ENCODE measurements at regions not wholly inside any gene's neighbourhood (a gene's known extent, or its start where the extent isn't known, plus 50 kb on each side); places are given as distances from the start of the nearest gene placed in this dataset.
"Not testable (repeated sequence)": the region's sequence is repeated elsewhere in the genome, so short reads cannot be mapped to it uniquely, and the experiment has no call there.

DNA sequence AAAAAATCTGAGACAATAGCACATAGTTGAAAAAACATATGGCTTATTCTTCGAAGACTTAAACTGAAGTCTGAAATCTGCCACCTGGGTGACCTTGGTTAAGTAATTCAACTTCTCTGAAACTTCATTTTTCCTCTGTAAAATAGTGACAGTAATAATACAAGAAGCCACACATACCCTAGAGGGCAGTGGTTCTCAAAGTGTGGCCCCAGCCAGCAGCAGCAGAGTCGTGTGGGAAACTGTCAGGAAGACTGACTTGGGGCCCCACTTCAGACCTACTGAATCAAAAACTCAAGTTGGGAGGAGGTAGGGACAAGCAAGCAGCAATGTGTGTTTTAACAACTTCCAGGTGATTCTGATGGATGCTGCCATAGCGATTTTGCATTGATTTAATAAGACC, 249.9 kb downstream of the HNRNPD start:
- no peak overlapping the region for H3K4me3 ChIP-seq (ENCODE audit: low read length)
- H3K4me1 ChIP-seq (ENCODE audit: control insufficient read depth, insufficient read depth, low read length) = no peaks in the 10 kb centered on the region
- no peak overlapping the region for H3K9ac ChIP-seq (ENCODE audit: low read depth, low read length)
- no peaks in the 10 kb centered on the region for H3K36me3 ChIP-seq (ENCODE audit: insufficient read depth, low read length)
- no peaks in the 10 kb centered on the region for H3K9me3 ChIP-seq (replicated peaks; ENCODE audit: low read length)
- H3K4me2 ChIP-seq (ENCODE audit: low read length) = no peak overlapping the region
- H3K27me3 ChIP-seq (ENCODE audit: control insufficient read depth, insufficient read depth, low read length) = no peaks in the 10 kb centered on the region

GRCh38 chr4:82115183-82115582, 258.6 kb downstream of the HNRNPD start:
- H3K27me3 ChIP-seq (ENCODE audit: control insufficient read depth, insufficient read depth, low read length); H3K4me2 ChIP-seq (ENCODE audit: low read length); H3K4me1 ChIP-seq (ENCODE audit: control insufficient read depth, insufficient read depth, low read length); H3K9ac ChIP-seq (ENCODE audit: low read depth, low read length); H3K9me3 ChIP-seq (replicated peaks; ENCODE audit: low read length); H3K4me3 ChIP-seq (ENCODE audit: low read length); H3K36me3 ChIP-seq (ENCODE audit: insufficient read depth, low read length): not testable (repeated sequence)

GRCh38 chr4:82108506-82108905, 265.3 kb downstream of the HNRNPD start:
- Histone ChIP-seq H3K4me1 (ENCODE audit: control insufficient read depth, insufficient read depth, low read length) (no peaks in the 10 kb centered on the region), H3K4me3 (ENCODE audit: low read length) (no peak overlapping the region), H3K9ac (ENCODE audit: low read depth, low read length) (no peak overlapping the region), H3K36me3 (ENCODE audit: insufficient read depth, low read length) (no peaks in the 10 kb centered on the region), H3K27me3 (ENCODE audit: control insufficient read depth, insufficient read depth, low read length) (no peaks in the 10 kb centered on the region), H3K4me2 (ENCODE audit: low read length) (no peak overlapping the region), H3K9me3 (replicated peaks; ENCODE audit: low read length) (no peaks in the 10 kb centered on the region)

DNA sequence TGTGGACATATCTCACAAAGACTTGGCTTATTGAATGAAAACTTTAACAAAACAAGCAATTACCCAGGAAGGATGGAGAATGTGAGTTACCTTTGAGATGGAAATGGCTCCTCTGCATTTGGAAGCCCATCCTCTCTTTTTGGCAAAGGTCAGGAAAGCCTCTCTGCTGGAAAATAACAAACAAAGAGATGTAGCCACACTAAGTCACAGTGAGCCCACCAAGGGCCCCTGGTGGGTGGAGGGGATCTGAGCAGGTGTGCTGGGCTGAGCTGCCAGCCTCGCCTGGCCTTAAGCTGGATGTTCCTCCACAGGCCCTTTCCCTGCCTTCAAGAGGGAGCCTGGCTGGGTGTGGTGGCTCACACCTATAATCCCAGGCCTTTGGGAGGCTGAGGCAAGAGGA, 269.2 kb downstream of the HNRNPD start:
- Histone ChIP-seq H3K36me3 (ENCODE audit: insufficient read depth, low read length) (no peaks in the 10 kb centered on the region), H3K27me3 (ENCODE audit: control insufficient read depth, insufficient read depth, low read length) (no peaks in the 10 kb centered on the region), H3K9ac (ENCODE audit: low read depth, low read length) (no peak overlapping the region), H3K4me3 (ENCODE audit: low read length) (no peak overlapping the region), H3K9me3 (replicated peaks; ENCODE audit: low read length) (no peaks in the 10 kb centered on the region), H3K4me1 (ENCODE audit: control insufficient read depth, insufficient read depth, low read length) (no peaks in the 10 kb centered on the region), H3K4me2 (ENCODE audit: low read length) (no peak overlapping the region)

GRCh38 chr4:82099928-82100579, 273.7 kb downstream of the HNRNPD start:
- no peaks in the 10 kb centered on the region for H3K27me3 ChIP-seq (ENCODE audit: control insufficient read depth, insufficient read depth, low read length)
- no peaks in the 10 kb centered on the region for H3K36me3 ChIP-seq (ENCODE audit: insufficient read depth, low read length)
- no peak overlapping the region for H3K9ac ChIP-seq (ENCODE audit: low read depth, low read length)
- no peaks in the 10 kb centered on the region for H3K9me3 ChIP-seq (replicated peaks; ENCODE audit: low read length)
- no peaks in the 10 kb centered on the region for H3K4me1 ChIP-seq (ENCODE audit: control insufficient read depth, insufficient read depth, low read length)
- no peak overlapping the region for H3K4me3 ChIP-seq (ENCODE audit: low read length)
- H3K4me2 ChIP-seq (ENCODE audit: low read length) = no peak overlapping the region

DNA sequence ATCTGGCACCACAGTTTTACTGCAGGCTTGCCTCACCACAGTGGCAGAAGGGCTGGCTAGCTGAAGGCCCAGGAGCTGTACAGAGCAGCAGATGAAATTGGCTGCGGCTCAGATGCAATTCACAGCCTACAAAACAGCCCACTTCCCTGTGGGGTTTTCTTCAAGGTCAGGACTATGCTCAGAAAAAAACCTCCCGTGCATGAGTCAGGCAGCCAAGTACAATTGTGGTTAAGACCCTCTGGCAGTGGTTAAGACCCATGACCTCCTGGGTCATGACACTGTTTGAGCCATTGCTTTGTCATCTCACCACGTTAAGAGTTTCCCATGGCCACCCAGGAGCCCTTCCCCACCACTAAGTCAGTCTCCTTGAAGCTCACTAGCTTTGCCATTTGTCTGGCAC, 276.3 kb downstream of the HNRNPD start:
- Histone ChIP-seq H3K4me1 (ENCODE audit: control insufficient read depth, insufficient read depth, low read length) (no peaks in the 10 kb centered on the region), H3K4me3 (ENCODE audit: low read length) (no peak overlapping the region), H3K9ac (ENCODE audit: low read depth, low read length) (no peak overlapping the region), H3K27me3 (ENCODE audit: control insufficient read depth, insufficient read depth, low read length) (no peaks in the 10 kb centered on the region), H3K36me3 (ENCODE audit: insufficient read depth, low read length) (no peaks in the 10 kb centered on the region), H3K4me2 (ENCODE audit: low read length) (no peak overlapping the region), H3K9me3 (replicated peaks; ENCODE audit: low read length) (no peaks in the 10 kb centered on the region)

DNA sequence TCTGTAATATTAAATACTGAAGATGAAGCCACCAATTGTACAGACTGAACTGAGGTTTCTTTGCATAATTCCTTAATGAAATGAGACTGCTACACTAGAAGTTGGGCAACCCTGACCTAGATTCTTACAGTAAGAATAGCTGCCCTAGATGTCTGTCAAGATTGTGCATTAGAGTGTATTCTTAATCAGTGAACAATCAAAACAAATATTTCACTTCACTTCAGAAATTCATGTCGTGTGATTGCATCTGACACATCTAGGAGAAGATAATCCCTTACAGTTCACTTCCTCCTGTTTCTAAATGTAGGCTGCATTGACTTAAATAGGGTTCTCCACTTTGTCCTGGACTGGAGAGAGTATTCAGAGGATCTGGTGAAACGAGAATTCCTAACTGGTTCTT, 283.1 kb downstream of the HNRNPD start:
- H3K4me3 ChIP-seq (ENCODE audit: low read length) = no peak overlapping the region
- no peak overlapping the region for H3K4me2 ChIP-seq (ENCODE audit: low read length)
- H3K27me3 ChIP-seq (ENCODE audit: control insufficient read depth, insufficient read depth, low read length) = no peaks in the 10 kb centered on the region
- no peaks in the 10 kb centered on the region for H3K9me3 ChIP-seq (replicated peaks; ENCODE audit: low read length)
- H3K36me3 ChIP-seq (ENCODE audit: insufficient read depth, low read length) = no peaks in the 10 kb centered on the region
- no peak overlapping the region for H3K9ac ChIP-seq (ENCODE audit: low read depth, low read length)
- H3K4me1 ChIP-seq (ENCODE audit: control insufficient read depth, insufficient read depth, low read length) = no peaks in the 10 kb centered on the region

- Histone ChIP-seq H3K4me3 (ENCODE audit: low read length) (no peak overlapping the region), H3K36me3 (ENCODE audit: insufficient read depth, low read length) (no peaks in the 10 kb centered on the region), H3K4me1 (ENCODE audit: control insufficient read depth, insufficient read depth, low read length) (no peaks in the 10 kb centered on the region), H3K27me3 (ENCODE audit: control insufficient read depth, insufficient read depth, low read length) (no peaks in the 10 kb centered on the region), H3K4me2 (ENCODE audit: low read length) (no peak overlapping the region), H3K9ac (ENCODE audit: low read depth, low read length) (no peak overlapping the region), H3K9me3 (replicated peaks; ENCODE audit: low read length) (no peaks in the 10 kb centered on the region)
Observed at GRCh38 chr4:82084747-82085146, 289.0 kb downstream of the HNRNPD start.

GRCh38 chr4:82077471-82077995, 296.3 kb downstream of the HNRNPD start:
- H3K4me3 ChIP-seq (ENCODE audit: low read length); H3K36me3 ChIP-seq (ENCODE audit: insufficient read depth, low read length); H3K4me1 ChIP-seq (ENCODE audit: control insufficient read depth, insufficient read depth, low read length); H3K9ac ChIP-seq (ENCODE audit: low read depth, low read length); H3K9me3 ChIP-seq (replicated peaks; ENCODE audit: low read length); H3K27me3 ChIP-seq (ENCODE audit: control insufficient read depth, insufficient read depth, low read length); H3K4me2 ChIP-seq (ENCODE audit: low read length): not testable (repeated sequence)

DNA sequence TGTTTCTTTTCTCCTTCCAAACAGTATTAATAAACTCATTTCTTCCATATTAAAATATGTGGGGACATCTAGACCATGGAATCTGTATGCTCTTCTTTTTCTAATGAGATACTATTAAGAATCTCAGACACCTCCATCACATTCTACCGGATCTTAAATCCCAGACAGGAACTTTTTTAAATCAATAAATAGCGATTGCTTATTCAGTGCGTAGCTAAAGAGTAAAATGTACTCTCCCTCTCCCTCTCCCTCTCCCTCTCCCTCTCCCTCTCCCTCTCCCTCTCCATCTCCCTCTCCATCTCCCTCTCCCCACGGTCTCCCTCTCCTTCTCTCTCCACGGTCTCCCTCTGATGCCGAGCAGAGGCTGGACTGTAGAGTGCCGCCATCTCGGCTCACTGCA, 297.0 kb downstream of the HNRNPD start:
- no peaks in the 10 kb centered on the region for H3K9me3 ChIP-seq (replicated peaks; ENCODE audit: low read length)
- no peak overlapping the region for H3K4me3 ChIP-seq (ENCODE audit: low read length)
- H3K4me2 ChIP-seq (ENCODE audit: low read length) = no peak overlapping the region
- H3K27me3 ChIP-seq (ENCODE audit: control insufficient read depth, insufficient read depth, low read length) = no peaks in the 10 kb centered on the region
- H3K9ac ChIP-seq (ENCODE audit: low read depth, low read length) = no peak overlapping the region
- no peaks in the 10 kb centered on the region for H3K4me1 ChIP-seq (ENCODE audit: control insufficient read depth, insufficient read depth, low read length)
- H3K36me3 ChIP-seq (ENCODE audit: insufficient read depth, low read length) = no peaks in the 10 kb centered on the region

DNA sequence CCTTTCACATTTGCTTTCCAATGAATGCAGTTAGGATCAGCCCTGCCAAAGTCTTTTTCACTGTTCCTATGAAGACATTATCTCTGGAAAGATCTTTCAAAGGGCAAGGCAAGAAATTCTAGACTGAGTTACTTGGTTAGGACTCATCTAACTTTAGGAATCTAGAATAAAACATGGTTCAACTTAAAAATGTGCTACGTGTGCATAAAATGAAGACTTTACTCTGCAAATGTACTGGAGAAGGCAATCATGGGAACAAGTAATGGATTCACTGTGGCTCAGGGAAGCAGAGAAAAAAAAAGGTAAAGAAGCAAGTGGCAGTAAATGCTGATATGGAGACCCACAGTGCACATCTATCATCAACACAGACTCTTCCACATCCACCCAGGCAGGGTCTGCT, 297.4 kb downstream of the HNRNPD start:
- Histone ChIP-seq H3K36me3 (ENCODE audit: insufficient read depth, low read length) (no peaks in the 10 kb centered on the region), H3K9ac (ENCODE audit: low read depth, low read length) (no peak overlapping the region), H3K4me1 (ENCODE audit: control insufficient read depth, insufficient read depth, low read length) (no peaks in the 10 kb centered on the region), H3K27me3 (ENCODE audit: control insufficient read depth, insufficient read depth, low read length) (no peaks in the 10 kb centered on the region), H3K9me3 (replicated peaks; ENCODE audit: low read length) (no peaks in the 10 kb centered on the region), H3K4me3 (ENCODE audit: low read length) (no peak overlapping the region), H3K4me2 (ENCODE audit: low read length) (no peak overlapping the region)

DNA sequence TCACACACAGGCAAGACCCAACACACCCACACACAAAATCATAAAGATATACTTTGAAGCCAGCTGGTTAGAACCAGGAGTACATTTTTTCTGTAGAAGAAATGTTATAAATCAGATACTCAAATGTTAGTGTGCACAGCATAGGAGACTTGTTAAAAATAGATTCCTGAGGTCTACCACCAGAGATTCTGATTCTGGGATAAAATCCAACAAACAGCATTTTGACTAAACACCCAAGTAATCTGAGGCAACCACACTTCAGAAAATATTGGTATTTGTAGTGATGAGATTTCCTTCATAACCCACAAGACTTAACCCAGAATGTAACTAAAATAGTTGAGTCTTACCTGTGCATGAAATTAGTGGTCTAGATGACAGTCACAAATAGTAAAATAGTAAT, 301.8 kb downstream of the HNRNPD start:
- H3K9me3 ChIP-seq (replicated peaks; ENCODE audit: low read length) = no peaks in the 10 kb centered on the region
- no peaks in the 10 kb centered on the region for H3K27me3 ChIP-seq (ENCODE audit: control insufficient read depth, insufficient read depth, low read length)
- H3K36me3 ChIP-seq (ENCODE audit: insufficient read depth, low read length) = no peaks in the 10 kb centered on the region
- no peak overlapping the region for H3K9ac ChIP-seq (ENCODE audit: low read depth, low read length)
- no peak overlapping the region for H3K4me3 ChIP-seq (ENCODE audit: low read length)
- no peak overlapping the region for H3K4me2 ChIP-seq (ENCODE audit: low read length)
- H3K4me1 ChIP-seq (ENCODE audit: control insufficient read depth, insufficient read depth, low read length) = no peaks in the 10 kb centered on the region

All from skeletal muscle satellite cell (primary cell).